Nephron (organoid): ENCODE measurements at regions not wholly inside any gene's neighbourhood (a gene's known extent, or its start where the extent isn't known, plus 50 kb on each side); places are given as distances from the start of the nearest gene placed in this dataset.

Experiments
- H3K27ac Mint-ChIP-seq, 3 experiments: 2 replicates each; pipeline ENCODE4 v1.8.0; 2020; ENCODE audit warnings: mixed read lengths in 3 of 3, mild to moderate bottlenecking in 2 of 3, moderate library complexity in 1 of 3
- H3K27me3 Mint-ChIP-seq: 2 replicates; pipeline ENCODE4 v1.8.0; 2021; ENCODE audit warnings: low read depth, mild to moderate bottlenecking, moderate library complexity, mixed read lengths
- H3K36me3 Mint-ChIP-seq: 2 replicates; pipeline ENCODE4 v1.8.0; 2020; ENCODE audit warnings: low read depth, mixed read lengths
- H3K4me1 Mint-ChIP-seq: 2 replicates; pipeline ENCODE4 v1.8.0; 2020; ENCODE audit warnings: mixed read lengths
- H3K4me3 Mint-ChIP-seq, 3 experiments: 2 replicates each; pipeline ENCODE4 v1.8.0; 2020; ENCODE audit warnings: mild to moderate bottlenecking in 3 of 3, mixed read lengths in 3 of 3, moderate library complexity in 2 of 3
- H3K9me3 Mint-ChIP-seq: 2 replicates; pipeline ENCODE4 v1.8.0; 2020; ENCODE audit warnings: mixed read lengths
- TF ChIP-seq, protein P1 (sequence below), 3 experiments: fragments of 200-600 bp; sonication (generic); IDR thresholded peaks; one replicate each; pipeline ENCODE4 v1.5.0; 2021; ENCODE audit warnings: antibody characterized with exemption in 3 of 3; ENCODE audit not compliant: unreplicated experiment in 3 of 3

DNA sequence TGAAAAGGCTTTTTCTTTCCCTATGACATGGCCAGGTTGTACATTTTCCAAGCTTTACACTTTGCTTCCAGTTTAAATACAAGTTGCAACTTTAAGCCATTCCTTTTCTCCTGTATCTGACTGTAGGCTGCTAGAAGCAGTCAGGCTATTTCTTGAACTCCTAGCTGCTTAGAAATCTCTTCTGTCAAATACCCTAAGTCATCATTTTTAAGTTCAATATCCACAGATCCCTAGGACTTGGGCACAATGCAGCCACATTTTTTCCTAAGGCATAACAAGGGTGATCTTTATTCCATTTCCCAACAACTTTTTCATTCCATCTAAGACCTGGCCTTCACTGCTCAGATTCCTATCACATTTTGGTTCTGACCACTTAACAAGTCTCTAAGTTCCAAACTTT, 142.7 kb upstream of the TUBA3C start:
- no peak overlapping the region for H3K4me3 Mint-ChIP-seq
- no peak overlapping the region for H3K27ac Mint-ChIP-seq
- H3K9me3 Mint-ChIP-seq: peaks cover 41% of the 10 kb centered on the region
- H3K36me3 Mint-ChIP-seq: no peaks in the 10 kb centered on the region
- H3K4me1 Mint-ChIP-seq: no peaks in the 10 kb centered on the region
- TF ChIP-seq, protein P1, sequence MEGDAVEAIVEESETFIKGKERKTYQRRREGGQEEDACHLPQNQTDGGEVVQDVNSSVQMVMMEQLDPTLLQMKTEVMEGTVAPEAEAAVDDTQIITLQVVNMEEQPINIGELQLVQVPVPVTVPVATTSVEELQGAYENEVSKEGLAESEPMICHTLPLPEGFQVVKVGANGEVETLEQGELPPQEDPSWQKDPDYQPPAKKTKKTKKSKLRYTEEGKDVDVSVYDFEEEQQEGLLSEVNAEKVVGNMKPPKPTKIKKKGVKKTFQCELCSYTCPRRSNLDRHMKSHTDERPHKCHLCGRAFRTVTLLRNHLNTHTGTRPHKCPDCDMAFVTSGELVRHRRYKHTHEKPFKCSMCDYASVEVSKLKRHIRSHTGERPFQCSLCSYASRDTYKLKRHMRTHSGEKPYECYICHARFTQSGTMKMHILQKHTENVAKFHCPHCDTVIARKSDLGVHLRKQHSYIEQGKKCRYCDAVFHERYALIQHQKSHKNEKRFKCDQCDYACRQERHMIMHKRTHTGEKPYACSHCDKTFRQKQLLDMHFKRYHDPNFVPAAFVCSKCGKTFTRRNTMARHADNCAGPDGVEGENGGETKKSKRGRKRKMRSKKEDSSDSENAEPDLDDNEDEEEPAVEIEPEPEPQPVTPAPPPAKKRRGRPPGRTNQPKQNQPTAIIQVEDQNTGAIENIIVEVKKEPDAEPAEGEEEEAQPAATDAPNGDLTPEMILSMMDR (IDR thresholded peaks at IDR 0.05; ENCODE audit: unreplicated experiment in 3 of 3): no peak
- H3K27me3 Mint-ChIP-seq: peaks cover 4% of the 10 kb centered on the region

- TF ChIP-seq, protein P1 (IDR thresholded peaks at IDR 0.05; ENCODE audit: unreplicated experiment in 3 of 3): no peak
- Mint-ChIP-seq H3K36me3 (no peaks in the 10 kb centered on the region), H3K4me3 (no peak overlapping the region), H3K27ac (no peak overlapping the region), H3K9me3 (peaks cover 33% of the 10 kb centered on the region), H3K4me1 (no peaks in the 10 kb centered on the region), H3K27me3 (peaks cover 4% of the 10 kb centered on the region)
These were observed 139.6 kb upstream of the TUBA3C start for GRCh38 chr13:19321222-19321621.

GRCh38 chr13:19305434-19305833, 123.8 kb upstream of the TUBA3C start:
- Mint-ChIP-seq H3K36me3 (no peaks in the 10 kb centered on the region), H3K9me3 (peaks cover 50% of the 10 kb centered on the region), H3K4me3 (no peak overlapping the region), H3K4me1 (no peaks in the 10 kb centered on the region), H3K27me3 (no peaks in the 10 kb centered on the region), H3K27ac (no peak overlapping the region)
- TF ChIP-seq, protein P1 (IDR thresholded peaks at IDR 0.05; ENCODE audit: unreplicated experiment in 3 of 3): no peak

GRCh38 chr13:19289180-19289579, 107.6 kb upstream of the TUBA3C start:
- peaks cover 67% of the 10 kb centered on the region for H3K9me3 Mint-ChIP-seq
- no peaks in the 10 kb centered on the region for H3K36me3 Mint-ChIP-seq
- no peak overlapping the region for H3K4me3 Mint-ChIP-seq
- H3K27me3 Mint-ChIP-seq: no peaks in the 10 kb centered on the region
- no peak overlapping the region for H3K27ac Mint-ChIP-seq
- H3K4me1 Mint-ChIP-seq: no peaks in the 10 kb centered on the region
- TF ChIP-seq, protein P1 (IDR thresholded peaks at IDR 0.05; ENCODE audit: unreplicated experiment in 3 of 3): no peak

- Mint-ChIP-seq H3K4me3 (no peak overlapping the region), H3K27me3 (no peaks in the 10 kb centered on the region), H3K36me3 (no peaks in the 10 kb centered on the region), H3K9me3 (peaks cover 64% of the 10 kb centered on the region), H3K27ac (no peak overlapping the region), H3K4me1 (no peaks in the 10 kb centered on the region)
- TF ChIP-seq, protein P1 (IDR thresholded peaks at IDR 0.05; ENCODE audit: unreplicated experiment in 3 of 3): no peak
These were observed 102.2 kb upstream of the TUBA3C start for GRCh38 chr13:19283836-19284235.

DNA sequence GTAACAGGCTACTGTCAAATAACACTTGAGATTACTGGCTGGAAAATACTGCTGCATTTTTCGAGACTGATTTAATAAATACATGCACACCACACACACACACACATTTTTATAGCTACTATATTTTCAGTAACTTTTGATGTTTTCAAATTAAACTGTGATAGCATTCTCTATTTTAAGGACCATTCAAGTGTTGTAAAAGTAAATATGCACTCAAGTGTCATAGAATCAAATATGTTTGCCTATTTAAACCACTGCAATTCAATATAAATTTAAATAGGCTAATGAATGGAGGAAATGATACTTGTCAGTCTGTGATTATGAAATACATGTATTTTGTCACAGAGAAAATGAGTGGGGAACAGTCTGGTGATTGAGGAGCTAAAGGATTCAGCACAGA, 86.7 kb upstream of the TUBA3C start:
- Mint-ChIP-seq H3K27me3 (no peaks in the 10 kb centered on the region), H3K4me3 (no peak overlapping the region), H3K36me3 (no peaks in the 10 kb centered on the region), H3K9me3 (peaks cover 51% of the 10 kb centered on the region), H3K4me1 (no peaks in the 10 kb centered on the region), H3K27ac (no peak overlapping the region)
- TF ChIP-seq, protein P1 (IDR thresholded peaks at IDR 0.05; ENCODE audit: unreplicated experiment in 3 of 3): no peak
